Midbrain (tissue), 1 donor: ENCODE measurements at regions not wholly inside any gene's neighbourhood (a gene's known extent, or its start where the extent isn't known, plus 50 kb on each side); places are given as distances from the start of the nearest gene placed in this dataset.

Source experiments
- DNase-seq: peaks from one replicate; lab custom pipeline; 2025; lab: John Stamatoyannopoulos, UW

DNA sequence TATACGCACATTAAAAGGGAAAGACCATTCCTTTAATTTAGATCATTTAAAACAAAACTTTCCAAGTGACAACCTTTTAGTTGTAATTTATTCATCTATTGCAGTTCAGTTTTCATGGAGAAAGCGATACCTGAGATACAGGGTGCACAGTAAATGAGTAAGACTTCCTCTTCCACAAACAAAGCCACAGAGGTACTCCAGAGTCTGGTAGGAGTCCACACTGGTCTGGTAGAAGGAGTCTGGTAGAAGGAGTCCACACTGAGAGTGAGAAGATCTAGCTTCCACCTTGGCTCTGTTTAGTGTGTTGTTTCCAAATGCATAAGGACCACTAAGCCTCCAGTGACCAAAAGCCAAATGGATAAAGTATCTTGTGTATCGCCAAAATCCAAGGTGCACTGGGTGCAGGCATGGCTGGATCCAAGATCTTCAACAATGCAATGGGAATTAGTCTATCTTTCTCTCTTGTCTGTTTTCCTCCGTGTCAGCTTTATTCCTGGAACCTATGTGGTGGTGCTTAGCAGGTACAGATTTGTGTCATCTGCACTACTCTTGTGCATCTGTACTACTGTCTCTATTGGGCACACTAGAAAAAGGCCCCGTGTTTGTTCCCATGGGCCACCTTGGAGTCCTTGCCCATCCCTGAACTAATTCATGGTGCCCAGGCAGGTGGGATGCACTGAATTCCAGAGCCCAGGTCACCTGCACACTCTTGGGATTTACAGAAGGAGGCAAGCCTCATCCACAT is 331.1 kb downstream of the BCL11B start:
- DNase-seq, result no peak

DNA sequence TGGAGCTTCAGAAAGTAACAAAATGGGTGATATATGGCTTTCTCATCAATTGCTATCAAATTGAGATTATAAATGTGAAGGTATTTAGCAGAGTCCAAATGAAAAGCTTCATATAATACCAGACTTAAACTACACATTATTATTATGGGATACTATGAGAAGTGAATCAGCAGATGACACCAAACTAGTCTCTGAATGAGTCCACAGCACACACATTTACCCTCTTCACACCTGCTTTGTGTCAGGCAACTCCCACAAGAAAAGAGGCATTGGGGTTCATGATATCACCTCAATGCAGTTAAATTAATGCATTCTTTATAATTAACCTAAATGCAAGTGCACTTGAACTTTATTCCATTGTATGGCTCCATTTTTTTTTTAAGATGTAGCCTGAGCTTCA is 330.5 kb downstream of the BCL11B start:
- DNase-seq, result no peak

DNA sequence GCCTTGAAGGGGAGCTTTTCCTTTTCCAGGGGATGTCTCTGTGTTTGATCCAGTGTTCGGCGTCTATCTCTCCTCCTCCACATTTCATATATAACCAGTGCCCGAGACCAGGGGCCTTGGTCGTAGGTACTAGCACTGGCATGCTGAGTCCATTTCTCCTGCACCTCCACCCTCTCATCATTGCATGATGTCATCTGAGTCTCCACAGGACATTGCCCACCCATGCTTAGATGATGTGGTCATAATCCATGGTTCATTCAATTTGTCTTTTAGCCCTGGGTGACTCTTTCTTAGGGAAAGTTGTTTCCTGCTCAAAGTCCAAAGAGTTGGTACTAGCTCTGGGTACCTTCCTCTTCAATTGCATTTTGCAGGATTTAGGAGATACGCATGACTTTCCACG is 328.1 kb downstream of the BCL11B start:
- no peak for DNase-seq

DNA sequence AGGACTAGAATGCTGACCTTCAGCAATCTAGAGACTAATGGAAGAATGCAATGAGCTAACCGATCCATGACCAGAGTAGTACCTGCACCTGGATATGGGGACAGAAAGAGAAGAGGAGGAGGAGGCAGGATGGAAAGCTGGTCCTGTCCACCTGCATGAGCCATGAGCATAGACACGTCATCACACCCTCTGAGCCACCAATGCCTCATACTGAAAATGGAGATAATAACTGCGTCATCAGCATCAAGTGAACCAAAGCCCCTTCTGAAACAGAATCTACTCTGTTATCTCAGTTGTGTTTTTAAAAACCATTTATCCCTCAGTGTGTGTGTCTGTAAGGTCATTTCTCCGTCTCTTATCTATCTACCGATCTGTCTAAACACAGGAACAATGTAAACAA is 327.0 kb downstream of the BCL11B start:
- DNase-seq, result no peak

DNA sequence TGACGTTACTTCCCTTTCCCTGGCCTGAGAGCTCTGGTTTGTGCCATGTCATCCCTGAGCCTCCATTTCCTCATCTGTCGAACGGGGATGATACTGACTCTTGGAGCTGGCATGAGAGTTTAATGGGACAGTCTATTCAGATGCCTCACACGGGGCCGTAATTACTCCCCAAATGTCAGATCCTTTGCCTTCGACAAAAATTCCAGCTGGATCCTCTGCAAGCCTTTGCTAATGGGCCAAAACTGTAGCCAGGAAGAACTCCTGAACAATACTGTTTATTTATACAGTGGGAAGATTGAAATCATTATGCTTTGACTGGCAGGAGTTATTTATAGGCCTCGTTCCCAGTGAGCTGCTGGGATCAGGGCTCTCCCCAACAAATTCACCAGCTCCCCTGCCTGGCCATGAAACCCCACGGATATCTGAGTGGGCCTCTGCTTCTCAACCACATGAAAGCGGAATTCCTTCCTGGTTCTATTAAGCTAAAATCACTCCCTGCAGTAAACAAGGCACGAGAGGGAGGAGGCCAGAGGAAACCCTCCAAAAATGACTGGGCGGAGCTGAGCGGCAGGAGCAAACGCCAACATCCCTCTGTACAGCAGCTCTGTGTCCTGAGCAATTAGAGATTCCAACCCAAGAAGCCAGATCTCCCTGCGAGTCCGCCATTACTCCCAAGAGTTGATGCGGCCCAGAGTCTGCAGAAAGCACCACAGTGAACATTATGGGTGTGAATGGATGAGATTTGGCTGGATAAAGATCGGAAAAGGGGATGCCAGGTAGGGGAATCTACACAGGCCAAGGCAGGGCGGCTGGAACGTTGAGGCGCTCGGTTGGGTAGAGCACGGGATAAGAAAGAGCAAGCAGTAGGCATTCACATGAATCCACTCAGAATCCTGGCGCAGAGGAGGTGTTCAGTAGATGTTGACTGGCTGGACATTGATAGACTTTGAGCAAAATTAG is 326.1 kb downstream of the BCL11B start:
- no peak for DNase-seq

DNA sequence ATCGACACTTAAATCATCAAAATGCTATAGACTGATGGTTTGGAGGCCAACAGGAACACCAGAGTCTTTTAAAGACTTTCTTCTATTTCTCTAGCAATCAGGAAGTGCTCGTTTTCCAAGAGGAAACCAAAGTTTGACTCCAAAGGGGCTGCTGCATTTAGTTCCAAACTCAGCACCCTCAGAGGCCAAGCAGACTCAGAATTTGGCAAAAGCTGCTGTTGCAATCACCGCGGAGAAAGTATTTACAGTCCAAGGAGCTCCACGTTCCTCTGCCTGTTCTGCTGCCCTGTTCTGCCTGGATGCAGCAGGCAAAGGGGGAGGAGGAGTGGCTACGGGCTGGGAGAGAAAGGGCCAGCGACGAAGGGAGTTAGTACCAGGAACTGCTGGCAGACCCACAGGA is 325.1 kb downstream of the BCL11B start:
- no peak for DNase-seq

DNA sequence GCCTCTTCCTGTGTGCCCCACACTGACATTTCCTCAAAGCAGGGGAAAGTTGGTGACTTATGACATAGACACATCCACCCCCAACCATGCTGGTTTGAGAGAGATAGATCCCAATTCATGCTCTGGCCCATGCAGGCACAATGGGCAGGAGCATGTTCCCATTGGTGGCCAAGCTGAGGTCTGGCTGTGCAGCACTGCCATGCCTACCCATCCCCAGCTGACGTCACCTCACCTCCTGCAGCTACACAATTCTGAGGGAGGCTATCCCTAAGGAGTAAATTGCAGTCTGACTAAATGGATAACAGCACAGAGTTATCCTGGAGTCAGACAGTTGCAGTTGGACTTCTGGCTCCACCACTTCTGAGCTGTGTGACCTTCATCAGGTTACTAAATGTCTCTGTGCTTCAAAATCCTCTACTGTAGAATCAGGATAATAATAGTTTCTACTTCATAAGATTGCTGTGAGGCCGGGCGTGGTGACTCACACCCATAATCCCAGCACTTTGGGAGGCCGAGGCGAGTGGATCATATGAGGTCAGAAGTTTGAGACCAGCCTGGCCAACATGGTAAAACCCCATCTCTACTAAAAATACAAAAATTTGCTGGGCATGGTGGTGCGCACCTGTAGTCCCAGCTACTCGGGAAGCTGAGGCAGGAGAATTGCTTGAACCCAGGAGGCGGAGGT is 323.9 kb downstream of the BCL11B start:
- no peak for DNase-seq

DNA sequence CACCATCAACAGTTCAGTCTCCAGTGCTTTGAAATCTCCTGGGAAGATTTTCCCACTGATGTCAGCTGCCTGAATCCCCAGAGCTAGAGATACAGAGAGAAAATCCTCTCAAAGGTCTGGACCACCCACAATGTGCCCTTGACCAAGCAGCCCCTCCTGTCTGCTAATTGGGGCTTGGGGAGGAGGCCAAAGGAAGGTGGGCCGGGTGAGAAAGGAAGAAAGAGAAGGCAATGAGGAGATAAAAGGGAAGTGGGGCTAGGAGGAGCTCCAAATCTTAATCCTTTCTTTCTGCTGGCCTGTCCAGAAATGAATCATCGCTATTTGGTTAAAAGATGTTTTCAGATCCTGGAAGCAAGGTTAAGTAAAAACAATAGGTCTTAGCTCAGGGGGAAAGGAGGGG is 322.9 kb downstream of the BCL11B start:
- DNase-seq, result no peak

DNA sequence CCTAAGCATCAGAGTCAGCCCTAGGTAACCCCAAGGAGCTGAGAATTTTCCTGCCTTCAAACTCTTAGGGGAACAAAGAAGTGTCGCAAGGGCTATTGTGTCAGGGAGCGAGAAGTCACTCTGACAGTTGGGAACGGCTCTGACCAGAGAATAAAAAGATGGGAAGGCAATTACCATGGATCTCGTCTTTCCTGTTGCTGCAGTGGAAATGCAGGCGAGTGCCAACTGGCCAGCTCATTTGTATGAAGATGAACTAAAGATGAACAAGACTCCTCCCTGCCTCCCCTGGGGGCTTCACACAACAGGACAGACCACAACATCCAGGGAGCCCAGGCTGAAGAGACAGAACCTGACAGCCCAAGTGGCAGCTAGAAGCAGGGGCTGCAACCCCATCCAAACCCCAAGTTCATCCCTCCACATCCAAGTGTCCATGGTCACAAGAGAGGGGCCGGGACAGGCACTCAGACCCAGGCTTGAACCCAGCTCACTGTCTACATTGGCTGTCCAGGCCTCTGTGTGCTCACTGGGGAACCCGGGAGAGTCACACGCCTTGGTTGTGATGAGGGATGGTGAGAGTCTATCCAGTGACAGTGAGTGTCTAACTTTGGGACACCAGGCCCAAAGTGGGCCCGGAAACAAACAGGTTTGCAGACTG is 322.4 kb downstream of the BCL11B start:
- no peak for DNase-seq

DNA sequence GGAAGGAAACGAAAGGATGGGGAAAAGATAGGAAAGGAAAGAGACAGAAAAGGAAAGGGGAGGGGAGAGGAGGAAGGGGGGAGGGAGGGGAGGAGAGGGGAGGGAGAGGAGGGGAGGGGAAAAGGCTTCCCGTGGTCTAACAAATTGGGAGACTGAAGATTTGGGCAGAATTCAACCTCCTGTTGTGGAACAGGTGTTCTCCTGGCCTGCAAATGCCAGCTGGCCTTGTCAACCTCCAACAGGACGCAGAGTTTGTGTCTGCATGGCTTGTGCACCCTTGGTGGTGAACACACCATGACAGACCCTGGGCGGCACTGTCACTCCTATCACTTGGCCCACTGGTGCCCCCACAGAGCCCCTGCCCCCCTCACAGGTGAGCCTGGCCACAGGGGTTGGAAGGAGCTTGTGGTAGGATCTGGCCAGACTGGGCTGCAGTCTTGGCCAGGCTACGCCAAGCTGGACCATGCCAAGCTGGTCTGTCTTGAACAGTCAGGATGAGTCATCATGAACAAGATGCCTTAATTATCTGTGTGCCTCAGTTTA is 321.6 kb downstream of the BCL11B start:
- DNase-seq, result no peak

DNA sequence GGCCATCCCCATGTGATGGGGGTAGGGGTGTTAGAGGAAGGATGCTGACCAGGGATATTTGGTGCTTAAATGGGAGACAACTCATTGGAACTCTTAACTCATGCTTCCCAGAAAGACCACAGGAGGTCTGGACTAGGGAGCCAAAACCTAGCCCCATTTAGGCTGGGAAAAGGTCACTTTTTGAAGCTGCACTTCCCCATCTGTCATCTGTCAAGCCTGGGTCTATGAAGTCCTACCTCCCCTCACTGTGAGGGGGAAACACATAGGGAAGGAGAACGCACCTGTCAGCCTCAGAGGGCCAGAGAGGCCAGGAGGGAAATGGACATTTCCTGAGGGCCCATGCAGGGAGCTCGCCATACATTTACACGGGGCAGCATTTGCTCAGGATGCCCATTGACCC is 321.0 kb downstream of the BCL11B start:
- no peak for DNase-seq

DNA sequence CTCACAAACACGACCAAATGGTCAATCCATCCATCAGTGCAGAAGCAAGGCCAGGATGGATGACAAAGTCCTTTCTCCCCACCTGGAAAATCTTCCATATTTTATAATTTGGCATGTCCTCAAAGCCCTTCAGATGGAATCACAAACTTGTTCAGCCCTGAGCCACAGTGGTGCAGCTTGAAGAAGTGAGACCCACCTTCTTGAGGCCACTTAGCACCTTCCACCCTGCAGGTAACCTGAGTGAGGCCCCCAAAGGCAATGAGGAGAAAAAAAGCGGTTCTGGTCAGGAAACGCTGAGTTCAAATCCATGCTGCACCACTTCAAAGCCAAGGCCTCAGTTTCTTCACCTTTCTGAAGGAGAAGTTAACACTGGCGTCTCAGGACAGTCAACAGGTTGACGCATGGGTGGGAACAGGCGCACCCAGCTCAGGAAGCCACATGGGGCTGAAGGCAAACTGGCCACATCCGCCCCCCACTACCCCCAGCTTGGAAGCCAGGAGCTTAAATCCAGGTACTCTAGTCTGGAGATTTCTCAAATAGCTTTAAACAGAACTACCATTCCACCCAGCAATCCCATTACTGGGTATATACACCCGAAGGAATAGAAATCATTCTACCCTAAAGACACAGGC is 320.4 kb downstream of the BCL11B start:
- DNase-seq, result no peak

DNA sequence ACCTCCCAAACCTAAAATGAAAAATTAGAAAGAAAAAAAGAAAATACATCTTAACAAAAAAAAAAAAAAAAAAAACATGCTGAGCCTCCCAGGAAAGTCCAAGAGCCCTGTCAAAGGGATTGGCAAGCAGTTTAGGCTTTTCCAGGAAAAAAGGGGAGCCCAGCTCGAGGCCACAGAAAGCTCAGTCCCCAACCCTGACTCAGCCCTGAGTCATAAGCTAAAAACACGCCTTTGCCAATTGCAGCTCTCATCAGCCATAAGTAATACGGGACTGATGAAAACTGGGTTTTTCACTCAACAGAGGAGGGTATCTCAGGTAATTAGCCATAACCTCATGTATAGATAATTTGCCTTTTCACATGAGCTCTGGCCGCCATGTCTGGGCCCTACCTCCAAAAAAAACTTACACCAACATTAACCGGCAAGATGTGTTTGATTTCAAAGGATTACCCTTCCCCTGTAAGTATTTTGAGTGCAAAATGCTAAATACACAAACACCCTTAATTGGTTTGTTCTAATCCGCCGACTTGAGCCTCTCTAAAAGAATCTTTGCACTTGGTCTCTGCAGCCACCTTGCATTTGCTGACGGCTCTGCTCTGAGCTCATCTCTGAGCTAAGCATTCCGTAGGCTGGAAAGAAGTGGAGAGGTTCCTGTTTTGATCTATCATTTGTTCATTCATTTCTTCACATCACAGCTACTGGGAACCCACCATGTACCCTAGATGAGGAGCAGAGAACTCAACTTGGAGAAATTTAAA is 319.2 kb downstream of the BCL11B start:
- DNase-seq, result no peak

DNA sequence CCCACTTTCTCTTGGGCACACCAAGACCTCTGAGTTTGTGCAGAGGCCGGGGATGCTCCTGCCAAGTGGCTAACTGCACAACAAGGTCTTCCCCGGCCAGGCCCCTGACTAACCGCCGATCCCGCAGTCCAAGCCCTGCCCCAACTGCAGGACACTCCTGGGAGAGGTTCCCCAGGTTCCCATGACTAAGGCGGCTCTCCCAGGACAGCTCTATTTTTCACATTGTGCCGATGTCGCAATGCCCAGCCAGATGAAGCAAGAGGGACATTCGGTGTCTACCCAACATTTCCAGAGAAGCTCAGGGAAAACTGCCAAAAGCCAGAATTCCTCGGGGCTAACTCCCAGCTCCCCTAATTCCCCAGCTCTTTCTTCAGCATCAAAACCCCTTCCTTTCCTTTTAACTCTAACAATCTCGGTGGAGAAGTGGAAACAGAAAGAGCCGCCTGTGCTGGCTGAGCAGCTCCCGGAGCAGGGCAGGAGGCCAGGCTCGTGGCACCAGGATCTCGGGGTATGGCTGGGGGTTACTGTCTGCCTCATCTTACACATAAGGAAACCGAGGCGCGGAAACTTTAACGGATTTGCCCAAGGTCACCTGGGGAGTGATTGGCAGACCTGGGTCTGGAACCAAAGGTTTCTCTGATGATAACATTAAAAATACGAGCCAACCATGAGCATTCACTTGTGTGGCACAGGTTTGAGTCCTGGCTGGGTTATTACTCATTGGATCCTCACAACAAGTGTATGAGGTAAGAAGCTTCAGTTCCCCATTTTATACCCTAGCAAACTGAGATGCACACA is 318.2 kb downstream of the BCL11B start:
- DNase-seq, result peak; percentile 14

DNA sequence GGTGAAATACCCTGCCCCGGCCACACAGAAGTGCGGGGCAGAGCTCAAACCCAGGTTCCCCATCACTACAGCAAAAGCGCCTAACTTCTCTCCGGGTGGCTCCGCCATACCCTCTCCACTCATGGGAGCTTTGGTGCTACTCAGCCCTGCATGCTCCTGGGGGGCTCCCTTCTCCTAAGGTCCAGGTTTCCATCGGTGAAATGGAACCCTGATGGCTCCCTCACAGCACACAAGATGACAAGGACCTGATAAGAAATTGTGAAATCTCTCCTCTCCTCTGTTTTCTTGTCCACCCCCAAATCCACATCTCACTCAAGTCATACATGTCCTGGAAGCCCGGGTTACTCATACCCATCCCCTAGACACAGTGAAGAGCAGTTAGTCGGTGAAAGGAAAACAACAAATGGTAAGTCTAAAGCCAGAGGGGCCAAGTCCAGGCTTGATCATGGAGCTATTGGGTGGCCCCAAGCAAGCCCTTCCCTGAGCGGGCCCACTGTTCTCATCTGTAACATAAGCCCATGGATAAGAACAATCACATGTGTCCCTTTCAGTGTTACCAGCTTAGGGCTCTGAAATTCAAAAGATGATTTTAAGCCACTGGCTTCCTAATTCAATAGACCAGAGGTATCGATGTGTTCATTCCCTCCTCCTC is 317.5 kb downstream of the BCL11B start:
- DNase-seq, result no peak

DNA sequence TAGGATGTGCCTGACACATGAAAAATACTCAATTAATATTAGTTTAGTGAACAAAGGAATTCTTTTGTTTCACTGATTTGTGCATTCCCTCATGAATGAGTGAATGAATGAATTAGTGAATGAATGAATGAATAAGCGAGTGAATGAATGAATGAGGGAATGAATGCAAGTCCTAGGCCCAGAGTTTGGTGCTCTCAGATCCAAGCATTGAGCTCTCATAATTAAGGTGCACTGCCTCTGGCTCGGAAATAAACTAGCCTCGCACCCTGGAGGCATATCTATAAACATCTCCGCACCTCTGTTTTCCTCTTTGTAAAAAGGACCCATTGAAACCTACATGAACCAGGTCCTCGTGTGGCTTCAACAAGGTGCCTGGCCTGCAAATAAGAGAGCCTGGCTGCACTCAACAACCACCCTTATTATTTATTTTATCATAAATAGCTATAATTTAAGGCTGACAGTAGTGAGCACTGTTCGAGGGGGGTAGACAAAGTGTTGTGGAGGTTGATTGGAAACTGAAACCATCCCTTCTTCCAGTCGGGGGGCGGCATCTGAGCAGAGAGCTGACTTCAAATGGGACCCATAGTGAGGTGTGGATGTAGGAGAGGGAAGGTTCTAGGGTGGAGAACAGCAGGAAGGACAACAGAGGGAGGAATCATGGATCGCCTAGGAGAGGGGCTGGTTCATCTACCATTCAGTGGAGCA is 316.8 kb downstream of the BCL11B start:
- DNase-seq, result no peak

DNA sequence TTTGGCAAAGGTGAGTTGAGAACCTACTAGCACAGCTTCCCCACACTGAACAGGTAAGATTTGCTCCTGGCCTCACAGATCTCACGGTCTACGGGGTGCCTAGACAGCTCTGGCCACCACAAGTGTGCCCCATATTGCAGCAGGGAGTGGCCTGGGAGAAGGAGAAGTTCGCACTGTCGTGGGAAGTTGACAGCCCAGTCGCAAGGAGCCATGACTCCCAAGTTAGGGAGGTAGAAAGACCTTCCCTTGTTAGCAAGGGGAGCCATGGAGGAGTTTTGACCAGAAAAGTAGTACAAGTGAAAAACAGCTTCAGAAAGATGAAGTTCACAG is 316.3 kb downstream of the BCL11B start:
- DNase-seq, result no peak

DNA sequence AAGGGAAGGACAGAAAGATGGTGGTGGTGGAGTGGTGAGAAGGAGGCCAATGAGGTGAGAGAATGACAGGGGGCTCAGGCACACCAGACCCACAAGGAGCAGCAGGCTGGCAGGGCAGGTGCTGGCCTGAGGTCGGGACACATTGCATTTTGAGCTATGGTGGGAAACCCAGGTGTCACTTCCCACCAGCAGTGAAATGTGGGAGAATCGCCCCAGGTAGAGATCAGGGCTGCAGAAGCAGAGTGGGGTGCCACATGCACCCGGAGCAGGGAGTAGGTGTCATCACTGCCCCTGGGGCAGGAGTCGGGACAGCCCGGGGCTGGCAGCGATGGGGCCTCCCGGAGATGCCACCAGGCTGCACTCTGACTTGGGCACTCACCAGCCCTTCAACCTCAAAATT is 315.8 kb downstream of the BCL11B start:
- DNase-seq, result no peak

DNA sequence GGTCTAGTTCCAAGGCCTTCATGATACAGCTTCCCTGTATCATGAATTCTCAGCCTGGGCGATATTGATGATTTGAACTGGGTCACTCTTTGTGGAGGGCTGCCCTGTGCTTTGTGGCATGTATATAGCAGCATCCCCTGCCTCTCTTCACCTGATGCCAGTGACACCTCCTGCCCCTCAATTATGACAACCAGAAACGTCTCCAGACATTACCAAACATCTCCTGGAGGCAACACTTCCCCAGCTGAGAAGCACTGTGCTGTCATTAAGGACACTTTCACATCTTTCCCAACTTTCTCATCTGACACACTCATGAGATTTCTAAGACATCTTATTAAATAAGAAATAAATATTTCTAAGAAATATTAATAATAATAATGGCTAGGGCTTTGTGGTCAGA is 315.3 kb downstream of the BCL11B start:
- DNase-seq, result no peak
